Activated CD4-positive, alpha-beta T cell treated with anti-CD3 and anti-CD28 coated beads for 36 hours (primary cell): ENCODE measurements at regions not wholly inside any gene's neighbourhood (a gene's known extent, or its start where the extent isn't known, plus 50 kb on each side); places are given as distances from the start of the nearest gene placed in this dataset.

Experiments
- ATAC-seq: fragments of 200-7000 bp; cut with Tn5 transposase; one replicate; pipeline ENCODE4 v1.10.0; 2021; ENCODE audit warnings: mild to moderate bottlenecking, moderate library complexity
- CTCF ChIA-PET: fragments of 350-600 bp; sonication (Branson Sonifier 250); formaldehyde crosslinking; loops from one replicate; lab custom pipeline; 2021; ENCODE audit warnings: antibody characterized with exemption; lab: Charles Lee
- POLR2A ChIA-PET: fragments of 350-600 bp; sonication (Branson Sonifier 250); formaldehyde crosslinking; loops from one replicate; lab custom pipeline; 2021; ENCODE audit warnings: antibody characterized with exemption, inconsistent platforms; lab: Charles Lee
- DNase-seq: peaks from one replicate; pipeline ENCODE4 v3.0.0-alpha.2; 2020
- H3K27ac Mint-ChIP-seq: one replicate; pipeline ENCODE4 v1.8.0; 2021; ENCODE audit warnings: mixed read lengths
- H3K27me3 Mint-ChIP-seq: one replicate; pipeline ENCODE4 v1.8.0; 2021; ENCODE audit warnings: mixed read lengths
- H3K36me3 Mint-ChIP-seq: one replicate; pipeline ENCODE4 v1.8.0; 2021; ENCODE audit warnings: low read depth, mixed read lengths
- H3K4me1 Mint-ChIP-seq: one replicate; pipeline ENCODE4 v1.8.0; 2021; ENCODE audit warnings: mixed read lengths
- H3K4me3 Mint-ChIP-seq: one replicate; pipeline ENCODE4 v1.8.0; 2021; ENCODE audit warnings: mild to moderate bottlenecking, moderate library complexity, mixed read lengths
- H3K9me3 Mint-ChIP-seq: one replicate; pipeline ENCODE4 v1.8.0; 2021; ENCODE audit warnings: low read depth, mixed read lengths
- intact Hi-C, 2 experiments: fragments of 100-400 bp; cut with DNase I in 1 of 2; cut with micrococcal nuclease in 1 of 2; formaldehyde crosslinking; loops; one replicate each; pipeline versions ENCODE4 v1.14.2 to v1.15.1; 2022 to 2024; cut with DNase I, micrococcal nuclease

DNA sequence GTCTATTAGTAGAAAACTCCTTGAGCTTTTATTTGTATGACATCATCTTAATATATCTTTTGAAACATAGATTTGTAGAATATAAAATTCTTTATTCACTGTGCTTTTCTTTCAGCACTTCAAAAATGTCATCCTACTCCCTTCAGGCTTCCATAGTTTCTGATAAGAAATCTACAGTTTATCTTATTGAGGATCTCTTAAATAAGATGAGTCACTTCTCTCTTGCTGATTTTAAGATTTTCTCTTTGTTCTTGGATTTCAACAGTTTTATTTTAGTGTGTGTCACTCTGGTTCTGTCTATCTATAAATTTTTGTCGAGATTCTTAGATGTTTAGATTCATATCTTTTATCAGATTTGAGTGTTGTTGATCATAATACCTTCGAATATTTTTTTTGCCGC, 566.1 kb upstream of the CHORDC1 start:
- ATAC-seq: no peak
- DNase-seq: no peak
- Mint-ChIP-seq H3K36me3 (no peaks in the 10 kb centered on the region), H3K27me3 (no peaks in the 10 kb centered on the region), H3K4me3 (no peak overlapping the region), H3K4me1 (no peaks in the 10 kb centered on the region), H3K9me3 (peaks cover 11% of the 10 kb centered on the region), H3K27ac (no peak overlapping the region)
- intact Hi-C loops: no loop called here
- ChIA-PET CTCF (no interaction called here), POLR2A (no interaction called here)

DNA sequence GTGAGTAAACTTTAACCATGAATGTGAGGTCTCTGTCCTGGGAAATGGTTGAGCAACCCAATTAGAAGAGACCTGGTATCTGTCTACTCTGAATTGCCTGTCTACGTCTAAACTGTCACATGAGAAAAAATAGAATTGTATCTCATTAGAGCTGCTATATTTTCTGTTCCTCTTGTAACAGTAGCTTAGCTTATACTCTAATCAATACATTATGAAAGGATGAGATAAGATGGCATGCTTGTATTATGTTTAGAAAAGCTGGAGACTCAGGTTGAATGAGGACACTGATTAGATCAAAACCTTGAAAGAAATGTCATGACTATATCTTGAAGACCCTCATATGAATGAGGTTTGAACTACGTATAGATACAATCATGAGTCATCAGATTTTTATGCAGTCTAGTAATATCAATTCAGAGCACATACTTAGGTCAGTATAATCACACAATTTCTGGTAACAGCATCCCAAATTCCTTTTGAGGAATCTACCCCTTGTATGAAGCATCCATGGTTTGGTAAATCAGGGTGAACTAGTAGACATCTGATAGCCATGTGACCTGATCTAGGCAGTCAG, 561.5 kb upstream of the CHORDC1 start:
- H3K36me3 Mint-ChIP-seq: no peaks in the 10 kb centered on the region
- DNase-seq: no peak
- ATAC-seq: no peak
- H3K9me3 Mint-ChIP-seq: peaks cover 10% of the 10 kb centered on the region
- no peaks in the 10 kb centered on the region for H3K4me1 Mint-ChIP-seq
- H3K27me3 Mint-ChIP-seq: no peaks in the 10 kb centered on the region
- CTCF ChIA-PET: no interaction called here
- no peak overlapping the region for H3K4me3 Mint-ChIP-seq
- POLR2A ChIA-PET: no interaction called here
- intact Hi-C loops: no loop called here
- no peak overlapping the region for H3K27ac Mint-ChIP-seq

DNA sequence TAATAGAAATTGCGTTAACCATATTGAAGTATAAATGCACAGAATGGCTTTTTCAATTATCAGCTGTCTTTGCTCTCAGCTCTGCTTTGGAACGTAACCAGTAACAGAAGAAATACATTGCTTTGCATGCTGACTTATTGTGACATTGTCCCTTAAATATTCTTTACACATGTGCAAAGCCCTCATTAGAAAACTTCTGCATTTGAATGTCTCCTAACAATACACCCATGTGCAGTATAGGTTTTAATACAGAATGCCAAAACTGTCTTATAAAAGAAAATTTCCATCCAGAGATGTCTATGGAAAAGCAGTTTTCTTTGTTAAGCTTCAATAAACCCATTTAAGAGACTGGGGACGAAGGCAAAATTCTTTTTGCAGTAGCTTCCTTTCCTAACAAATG, 560.3 kb upstream of the CHORDC1 start:
- Mint-ChIP-seq H3K4me1 (no peaks in the 10 kb centered on the region), H3K27me3 (no peaks in the 10 kb centered on the region), H3K27ac (no peak overlapping the region), H3K9me3 (peaks cover 8% of the 10 kb centered on the region), H3K4me3 (no peak overlapping the region), H3K36me3 (no peaks in the 10 kb centered on the region)
- DNase-seq (no peak), ATAC-seq (no peak)
- intact Hi-C loops: no loop called here
- ChIA-PET CTCF (no interaction called here), POLR2A (no interaction called here)

DNA sequence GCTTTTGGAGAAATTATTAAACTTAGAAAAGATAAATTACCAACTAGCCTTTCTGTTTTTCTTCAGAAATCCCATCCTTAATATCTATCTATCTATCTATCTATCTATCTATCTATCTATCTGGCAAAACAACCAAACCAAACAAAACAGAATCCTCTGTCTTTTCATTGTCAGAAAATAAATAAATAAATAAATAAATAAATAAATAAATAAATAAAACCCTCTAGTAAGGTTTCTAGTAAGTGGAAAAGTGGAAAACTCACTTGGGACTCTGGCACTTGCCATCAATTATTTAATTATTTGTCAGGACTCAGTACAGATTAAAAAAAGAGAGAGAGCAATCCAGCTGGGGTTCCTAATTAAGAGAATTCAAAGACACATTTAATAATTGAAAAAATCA, 556.2 kb upstream of the CHORDC1 start:
- intact Hi-C loops: no loop called here
- H3K27me3 Mint-ChIP-seq: no peaks in the 10 kb centered on the region
- POLR2A ChIA-PET: no interaction called here
- H3K36me3 Mint-ChIP-seq: no peaks in the 10 kb centered on the region
- CTCF ChIA-PET: no interaction called here
- no peaks in the 10 kb centered on the region for H3K4me1 Mint-ChIP-seq
- no peak overlapping the region for H3K27ac Mint-ChIP-seq
- H3K4me3 Mint-ChIP-seq: no peak overlapping the region
- peaks cover 8% of the 10 kb centered on the region for H3K9me3 Mint-ChIP-seq
- ATAC-seq: no peak
- no peak for DNase-seq

DNA sequence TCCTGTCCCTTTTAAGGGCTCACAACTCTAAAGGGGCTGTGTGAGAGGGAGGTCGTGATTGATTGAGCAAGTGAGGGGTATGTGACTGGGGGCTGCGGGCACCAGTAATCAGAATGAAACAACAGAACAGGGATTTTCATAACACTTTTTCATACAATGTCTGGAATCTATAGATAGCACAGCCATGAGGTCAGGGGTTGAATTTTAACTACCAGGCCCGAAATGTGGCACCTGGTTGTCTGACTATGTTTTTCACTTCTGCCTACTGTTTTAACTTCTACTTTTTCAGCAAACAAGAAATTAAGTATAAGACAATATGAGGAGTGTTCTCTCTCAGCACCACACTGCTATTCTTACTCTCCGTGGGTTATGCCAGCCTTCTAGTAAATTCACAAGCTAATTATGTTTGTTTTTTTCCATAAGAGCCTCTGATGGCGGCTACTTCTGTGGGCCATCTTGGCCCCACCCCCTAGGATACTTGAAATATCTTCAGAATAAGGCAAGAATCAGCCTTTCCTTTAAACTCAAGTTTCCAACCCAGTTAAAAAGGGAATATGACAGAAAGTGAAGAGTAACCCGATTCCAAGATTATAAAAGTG, 552.8 kb upstream of the CHORDC1 start:
- Mint-ChIP-seq H3K4me3 (no peak overlapping the region), H3K27ac (no peak overlapping the region), H3K27me3 (no peaks in the 10 kb centered on the region), H3K36me3 (no peaks in the 10 kb centered on the region), H3K9me3 (peaks cover 19% of the 10 kb centered on the region), H3K4me1 (no peaks in the 10 kb centered on the region)
- DNase-seq (no peak), ATAC-seq (no peak)
- ChIA-PET POLR2A (no interaction called here), CTCF (no interaction called here)
- intact Hi-C loops: no loop called here

DNA sequence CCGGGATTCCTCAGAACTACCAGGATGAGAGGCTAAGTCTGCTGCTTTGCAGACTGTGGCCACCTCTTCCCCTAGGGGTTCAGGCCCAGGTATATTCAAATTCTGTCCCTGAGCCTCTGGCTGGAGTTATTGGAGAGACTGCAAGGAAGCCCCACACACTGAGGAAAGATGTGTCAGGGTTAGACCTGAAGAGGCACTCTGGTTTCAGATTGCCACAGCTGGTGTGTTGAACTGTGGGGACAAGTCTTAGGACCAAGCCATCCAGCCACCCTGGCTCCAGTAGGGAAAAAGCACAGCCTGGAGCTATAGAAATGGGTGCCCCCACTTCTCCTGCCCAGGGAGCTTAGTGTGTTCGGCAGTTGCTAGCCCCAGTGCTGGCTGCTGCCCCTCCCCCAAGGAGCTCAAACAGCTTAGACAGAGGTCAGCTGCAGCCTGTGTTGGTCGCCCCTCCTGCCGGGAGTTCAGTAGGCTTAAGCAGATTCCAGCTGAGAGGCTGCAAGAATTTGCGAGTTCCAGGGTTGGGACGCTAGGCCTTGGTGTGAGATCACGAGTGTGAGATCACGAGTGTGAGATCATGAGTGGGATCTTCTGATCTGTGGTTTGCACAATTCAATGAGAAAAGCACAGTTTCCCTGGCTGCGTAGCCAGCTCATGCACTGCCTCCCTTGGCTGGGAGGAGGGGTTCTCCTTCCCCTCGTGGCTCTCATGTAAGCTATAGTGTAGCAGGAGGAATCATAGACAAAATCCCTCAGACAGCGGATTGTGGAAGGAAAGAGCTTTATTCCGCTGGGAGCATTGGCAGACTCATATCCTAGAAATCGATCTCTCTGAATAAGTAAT, 552.1 kb upstream of the CHORDC1 start:
- peaks cover 20% of the 10 kb centered on the region for H3K9me3 Mint-ChIP-seq
- H3K27me3 Mint-ChIP-seq: no peaks in the 10 kb centered on the region
- CTCF ChIA-PET: no interaction called here
- no peak overlapping the region for H3K4me3 Mint-ChIP-seq
- intact Hi-C loops: no loop called here
- no peak overlapping the region for H3K27ac Mint-ChIP-seq
- DNase-seq (no peak), ATAC-seq (no peak)
- POLR2A ChIA-PET: no interaction called here
- H3K36me3 Mint-ChIP-seq: no peaks in the 10 kb centered on the region
- H3K4me1 Mint-ChIP-seq: no peaks in the 10 kb centered on the region

DNA sequence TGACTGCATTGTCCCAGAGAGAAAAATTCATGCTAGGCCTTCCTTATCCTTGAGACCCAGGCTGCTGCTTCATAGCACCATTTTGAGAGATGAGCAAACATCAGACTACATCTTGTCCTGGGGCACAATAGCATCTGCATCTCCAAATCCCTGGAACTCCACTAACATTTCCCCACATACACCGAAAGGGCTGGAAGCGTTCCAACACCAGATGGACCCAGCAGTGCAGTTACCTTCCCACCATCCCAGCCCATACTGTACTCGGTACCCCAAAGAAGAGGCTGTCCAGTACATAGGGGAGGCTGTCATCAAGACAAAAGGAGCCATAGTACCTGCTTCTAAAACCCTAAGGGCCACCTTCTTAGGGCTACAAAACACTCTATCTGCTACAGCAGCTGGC, 547.2 kb upstream of the CHORDC1 start:
- intact Hi-C loops: no loop called here
- DNase-seq (no peak), ATAC-seq (no peak)
- Mint-ChIP-seq H3K9me3 (peaks cover 19% of the 10 kb centered on the region), H3K4me1 (no peaks in the 10 kb centered on the region), H3K4me3 (no peak overlapping the region), H3K36me3 (no peaks in the 10 kb centered on the region), H3K27ac (no peak overlapping the region), H3K27me3 (no peaks in the 10 kb centered on the region)
- ChIA-PET CTCF (no interaction called here), POLR2A (no interaction called here)

DNA sequence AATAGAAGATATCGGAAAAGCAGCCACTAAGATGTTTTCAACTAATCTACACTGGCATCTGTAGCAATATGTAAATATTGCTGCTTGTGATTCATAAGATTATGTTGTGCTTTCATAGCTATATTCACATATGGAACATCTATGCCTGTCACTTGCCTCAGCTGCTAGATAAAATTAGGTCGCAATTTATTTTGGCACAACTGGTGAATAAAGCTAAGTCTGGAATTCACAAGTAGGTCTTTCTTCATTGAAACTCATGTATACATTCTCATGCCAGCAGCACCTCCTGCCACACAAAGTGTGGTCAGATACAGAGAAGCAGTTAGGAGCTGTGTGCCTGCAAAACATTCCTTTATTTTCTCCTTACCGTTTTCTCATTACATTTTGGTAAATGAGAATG, 543.3 kb upstream of the CHORDC1 start:
- POLR2A ChIA-PET: no interaction called here
- DNase-seq (no peak), ATAC-seq (no peak)
- intact Hi-C loops: no loop called here
- Mint-ChIP-seq H3K27ac (no peak overlapping the region), H3K4me1 (no peaks in the 10 kb centered on the region), H3K4me3 (no peak overlapping the region), H3K9me3 (peaks cover 7% of the 10 kb centered on the region), H3K36me3 (no peaks in the 10 kb centered on the region), H3K27me3 (no peaks in the 10 kb centered on the region)
- CTCF ChIA-PET: no interaction called here

DNA sequence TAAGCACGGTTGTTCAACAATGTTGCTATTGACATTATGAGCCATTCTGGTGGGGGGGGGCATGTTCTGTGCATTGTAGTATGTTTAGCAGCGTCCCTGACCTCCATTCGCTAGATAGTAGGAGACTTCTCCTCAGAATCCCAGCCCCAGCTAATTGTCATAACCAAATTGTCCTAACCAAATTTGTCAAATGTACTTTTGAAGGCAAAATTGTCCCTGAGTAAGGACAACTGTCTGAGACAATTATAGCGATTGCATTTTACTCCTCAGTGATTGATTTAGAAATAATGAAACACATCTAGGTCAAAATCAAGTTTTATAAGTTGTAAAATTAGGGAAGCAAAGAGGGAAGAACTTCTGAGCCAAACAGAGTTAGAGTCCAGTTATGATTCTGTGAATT, 541.8 kb upstream of the CHORDC1 start:
- CTCF ChIA-PET: no interaction called here
- ATAC-seq (no peak), DNase-seq (no peak)
- no peaks in the 10 kb centered on the region for H3K27me3 Mint-ChIP-seq
- H3K4me3 Mint-ChIP-seq: no peak overlapping the region
- H3K27ac Mint-ChIP-seq: no peak overlapping the region
- no peaks in the 10 kb centered on the region for H3K4me1 Mint-ChIP-seq
- H3K9me3 Mint-ChIP-seq: peaks cover 5% of the 10 kb centered on the region
- intact Hi-C loops: no loop called here
- POLR2A ChIA-PET: no interaction called here
- no peaks in the 10 kb centered on the region for H3K36me3 Mint-ChIP-seq

DNA sequence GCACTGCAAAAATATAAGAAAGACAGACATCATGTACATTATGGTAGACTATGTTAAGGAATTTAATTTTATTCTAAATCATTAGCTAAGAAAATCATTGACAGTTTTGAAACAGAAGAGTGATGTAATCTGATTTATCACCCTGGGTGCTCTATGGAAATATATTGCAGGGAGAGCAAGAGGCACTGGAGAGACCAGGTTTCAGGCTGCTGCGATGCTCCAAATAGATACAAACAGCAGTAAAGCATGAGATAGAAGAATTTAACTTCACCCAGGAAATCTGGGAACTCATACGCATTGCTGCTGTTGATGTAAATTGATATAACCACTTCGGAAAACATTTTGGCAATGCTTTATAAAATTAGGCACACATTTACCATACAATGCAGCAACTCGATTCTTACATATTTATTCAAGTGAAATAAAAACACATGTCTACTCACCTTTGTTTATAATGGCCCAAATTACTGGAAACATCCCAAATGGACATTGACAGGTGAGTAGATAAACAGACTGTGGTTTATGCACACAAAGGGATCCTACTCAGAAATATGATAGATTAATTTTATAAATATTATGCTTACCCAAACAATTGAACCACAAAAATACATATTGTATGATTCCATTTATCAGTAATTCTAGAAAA, 535.1 kb upstream of the CHORDC1 start:
- Mint-ChIP-seq H3K4me1 (no peaks in the 10 kb centered on the region), H3K27me3 (no peaks in the 10 kb centered on the region), H3K27ac (no peak overlapping the region), H3K9me3 (peaks cover 9% of the 10 kb centered on the region), H3K36me3 (no peaks in the 10 kb centered on the region), H3K4me3 (no peak overlapping the region)
- ChIA-PET POLR2A (no interaction called here), CTCF (no interaction called here)
- DNase-seq (no peak), ATAC-seq (no peak)
- intact Hi-C loops: no loop called here

DNA sequence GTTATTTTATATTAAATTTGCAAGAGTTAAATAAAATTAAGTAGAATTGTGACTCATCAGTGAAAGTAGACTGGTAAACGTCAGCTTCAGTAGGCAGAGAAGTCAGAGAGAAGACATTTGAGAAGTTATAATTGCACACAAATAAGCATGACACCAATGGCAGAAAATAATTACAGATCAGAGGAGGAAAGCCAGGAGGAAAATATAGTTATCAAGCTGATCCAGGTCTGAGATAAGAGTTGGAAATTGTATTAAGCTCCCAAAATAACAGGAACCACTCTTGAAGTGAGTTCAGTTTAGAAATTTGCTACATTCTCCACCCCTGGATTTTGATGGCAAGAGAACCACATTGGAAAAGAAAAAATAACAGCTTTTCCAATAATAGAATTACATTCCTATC, 533.8 kb upstream of the CHORDC1 start:
- POLR2A ChIA-PET: no interaction called here
- H3K9me3 Mint-ChIP-seq: peaks cover 18% of the 10 kb centered on the region
- no peaks in the 10 kb centered on the region for H3K36me3 Mint-ChIP-seq
- H3K27me3 Mint-ChIP-seq: no peaks in the 10 kb centered on the region
- H3K27ac Mint-ChIP-seq: no peak overlapping the region
- CTCF ChIA-PET: no interaction called here
- ATAC-seq (no peak), DNase-seq (no peak)
- no peak overlapping the region for H3K4me3 Mint-ChIP-seq
- H3K4me1 Mint-ChIP-seq: no peaks in the 10 kb centered on the region
- intact Hi-C loops: no loop called here

DNA sequence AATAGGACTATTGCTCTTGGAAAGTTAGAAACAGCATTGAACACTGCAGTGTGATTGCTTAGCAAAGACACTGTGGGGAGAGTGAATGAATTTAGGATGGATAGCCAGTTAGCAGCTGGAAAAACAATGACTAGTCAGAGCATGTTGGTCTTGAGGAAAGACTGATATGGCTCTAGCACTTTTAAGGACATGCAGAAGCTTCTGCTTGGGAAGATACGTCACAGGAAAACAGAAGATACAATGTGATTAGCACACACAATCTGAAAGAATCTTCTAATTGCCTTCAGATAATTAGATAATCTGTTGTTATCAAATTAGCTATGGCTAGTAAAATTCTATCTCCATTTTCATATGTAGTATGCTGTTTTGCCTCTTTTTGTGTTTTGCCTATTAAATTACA, 530.7 kb upstream of the CHORDC1 start:
- intact Hi-C loops: no loop called here
- no peak overlapping the region for H3K4me3 Mint-ChIP-seq
- DNase-seq (no peak), ATAC-seq (no peak)
- ChIA-PET CTCF (no interaction called here), POLR2A (no interaction called here)
- no peak overlapping the region for H3K27ac Mint-ChIP-seq
- H3K36me3 Mint-ChIP-seq: no peaks in the 10 kb centered on the region
- no peaks in the 10 kb centered on the region for H3K27me3 Mint-ChIP-seq
- H3K9me3 Mint-ChIP-seq: peaks cover 12% of the 10 kb centered on the region
- no peaks in the 10 kb centered on the region for H3K4me1 Mint-ChIP-seq
